ENCODE measurements at regions not wholly inside any gene's neighbourhood (a gene's known extent, or its start where the extent isn't known, plus 50 kb on each side); places are given as distances from the start of the nearest gene placed in this dataset.

DNA sequence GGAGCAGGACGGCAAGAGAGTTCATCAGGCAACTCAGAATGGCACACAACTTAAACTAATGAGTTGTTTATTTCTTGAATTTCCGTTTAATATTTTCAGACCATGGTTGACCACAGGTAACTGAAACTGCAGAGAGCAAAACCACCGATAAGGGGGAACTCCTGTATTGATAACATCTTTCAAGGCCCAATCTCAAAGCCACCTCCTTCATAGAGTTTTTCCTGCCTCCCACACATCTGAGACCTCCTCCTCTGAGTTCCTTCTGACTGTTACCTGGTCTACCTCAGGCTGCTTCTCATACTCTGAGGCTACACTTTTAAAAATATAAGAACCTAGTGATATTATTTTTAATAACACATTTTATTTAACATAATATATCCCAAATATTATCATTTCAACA, 341.5 kb upstream of the NPVF start:
- no peaks in the 10 kb centered on the region for H3K9me3 ChIP-seq (ENCODE audit: control insufficient read depth, low read depth, low read length)
- no peaks in the 10 kb centered on the region for H3K27me3 ChIP-seq (ENCODE audit: control insufficient read depth, insufficient read depth, low read length)
- H3K27ac ChIP-seq (ENCODE audit: low read length), result no peak overlapping the region
- H3K9ac ChIP-seq (ENCODE audit: low read length), result no peak overlapping the region
- no peaks in the 10 kb centered on the region for H3K36me3 ChIP-seq (ENCODE audit: control insufficient read depth, low read depth, low read length)
- H3K4me1 ChIP-seq (ENCODE audit: control insufficient read depth, low read depth, low read length), result no peaks in the 10 kb centered on the region
- no peak overlapping the region for H3K4me3 ChIP-seq (ENCODE audit: low read length)

DNA sequence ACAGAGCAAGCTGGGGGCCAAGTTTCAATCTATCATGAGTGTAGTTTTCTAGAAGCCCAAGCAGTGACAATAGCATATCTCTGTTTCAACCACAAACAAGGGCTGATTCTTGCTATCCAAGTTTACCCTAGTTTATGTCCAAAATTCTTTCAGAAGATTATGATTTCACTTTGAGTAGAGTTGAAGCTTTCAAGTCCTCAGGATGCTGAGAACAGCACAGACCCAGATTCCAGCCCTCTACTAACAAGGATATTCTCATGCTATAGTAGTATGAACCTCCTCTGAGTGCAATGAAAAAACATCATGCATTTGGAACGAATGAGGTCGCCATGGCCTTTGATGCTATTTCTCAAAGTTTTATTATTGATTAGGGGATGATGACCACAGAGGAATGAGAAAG, 344.1 kb upstream of the NPVF start:
- H3K27ac ChIP-seq (ENCODE audit: low read length), result no peak overlapping the region
- no peaks in the 10 kb centered on the region for H3K36me3 ChIP-seq (ENCODE audit: control insufficient read depth, low read depth, low read length)
- H3K27me3 ChIP-seq (ENCODE audit: control insufficient read depth, insufficient read depth, low read length), result no peaks in the 10 kb centered on the region
- no peak overlapping the region for H3K9ac ChIP-seq (ENCODE audit: low read length)
- H3K4me3 ChIP-seq (ENCODE audit: low read length), result no peak overlapping the region
- no peaks in the 10 kb centered on the region for H3K9me3 ChIP-seq (ENCODE audit: control insufficient read depth, low read depth, low read length)
- H3K4me1 ChIP-seq (ENCODE audit: control insufficient read depth, low read depth, low read length), result no peaks in the 10 kb centered on the region

DNA sequence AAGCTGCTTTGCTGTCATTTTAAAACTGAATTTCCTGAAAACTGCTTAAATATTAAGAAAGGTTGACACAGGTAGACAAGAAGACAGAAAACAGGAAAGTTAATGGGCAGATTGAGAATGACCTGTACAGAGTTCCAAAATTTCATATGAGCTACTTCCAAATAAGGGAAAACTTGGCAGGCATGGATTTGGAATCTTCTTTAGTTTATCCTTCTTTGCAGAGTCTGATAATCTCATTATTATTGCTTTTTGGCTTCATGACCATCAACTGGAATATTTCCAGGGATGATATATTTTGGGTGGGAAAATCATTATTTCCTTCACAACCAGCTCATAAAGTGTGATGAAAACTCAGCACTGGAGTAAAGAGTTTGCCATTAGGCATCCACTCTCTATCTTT, 346.5 kb upstream of the NPVF start:
- no peaks in the 10 kb centered on the region for H3K9me3 ChIP-seq (ENCODE audit: control insufficient read depth, low read depth, low read length)
- no peaks in the 10 kb centered on the region for H3K4me1 ChIP-seq (ENCODE audit: control insufficient read depth, low read depth, low read length)
- no peaks in the 10 kb centered on the region for H3K36me3 ChIP-seq (ENCODE audit: control insufficient read depth, low read depth, low read length)
- H3K27ac ChIP-seq (ENCODE audit: low read length), result no peak overlapping the region
- H3K4me3 ChIP-seq (ENCODE audit: low read length), result no peak overlapping the region
- H3K27me3 ChIP-seq (ENCODE audit: control insufficient read depth, insufficient read depth, low read length), result no peaks in the 10 kb centered on the region
- H3K9ac ChIP-seq (ENCODE audit: low read length), result no peak overlapping the region

DNA sequence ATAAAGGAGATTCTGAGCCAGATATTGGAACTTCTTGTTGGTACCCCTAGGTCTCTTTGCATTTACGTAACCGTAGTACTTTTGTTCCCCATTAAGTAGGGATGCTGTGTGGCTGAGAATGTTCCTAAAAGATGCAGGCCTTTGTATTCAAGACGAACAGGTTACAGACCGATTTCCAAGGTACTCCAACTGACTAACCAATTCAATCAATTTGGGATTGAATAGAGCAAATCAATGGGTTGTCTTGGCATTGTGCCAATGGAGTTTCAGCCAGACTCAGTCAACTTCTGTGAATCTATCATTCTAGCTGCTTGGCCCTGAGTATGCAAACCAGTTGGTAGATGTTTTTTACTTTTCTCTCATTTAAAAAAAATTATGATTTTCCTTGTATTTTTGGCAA, 347.3 kb upstream of the NPVF start:
- no peak overlapping the region for H3K27ac ChIP-seq (ENCODE audit: low read length)
- no peaks in the 10 kb centered on the region for H3K9me3 ChIP-seq (ENCODE audit: control insufficient read depth, low read depth, low read length)
- H3K27me3 ChIP-seq (ENCODE audit: control insufficient read depth, insufficient read depth, low read length), result no peaks in the 10 kb centered on the region
- no peaks in the 10 kb centered on the region for H3K36me3 ChIP-seq (ENCODE audit: control insufficient read depth, low read depth, low read length)
- H3K9ac ChIP-seq (ENCODE audit: low read length), result no peak overlapping the region
- no peak overlapping the region for H3K4me3 ChIP-seq (ENCODE audit: low read length)
- H3K4me1 ChIP-seq (ENCODE audit: control insufficient read depth, low read depth, low read length), result no peaks in the 10 kb centered on the region

DNA sequence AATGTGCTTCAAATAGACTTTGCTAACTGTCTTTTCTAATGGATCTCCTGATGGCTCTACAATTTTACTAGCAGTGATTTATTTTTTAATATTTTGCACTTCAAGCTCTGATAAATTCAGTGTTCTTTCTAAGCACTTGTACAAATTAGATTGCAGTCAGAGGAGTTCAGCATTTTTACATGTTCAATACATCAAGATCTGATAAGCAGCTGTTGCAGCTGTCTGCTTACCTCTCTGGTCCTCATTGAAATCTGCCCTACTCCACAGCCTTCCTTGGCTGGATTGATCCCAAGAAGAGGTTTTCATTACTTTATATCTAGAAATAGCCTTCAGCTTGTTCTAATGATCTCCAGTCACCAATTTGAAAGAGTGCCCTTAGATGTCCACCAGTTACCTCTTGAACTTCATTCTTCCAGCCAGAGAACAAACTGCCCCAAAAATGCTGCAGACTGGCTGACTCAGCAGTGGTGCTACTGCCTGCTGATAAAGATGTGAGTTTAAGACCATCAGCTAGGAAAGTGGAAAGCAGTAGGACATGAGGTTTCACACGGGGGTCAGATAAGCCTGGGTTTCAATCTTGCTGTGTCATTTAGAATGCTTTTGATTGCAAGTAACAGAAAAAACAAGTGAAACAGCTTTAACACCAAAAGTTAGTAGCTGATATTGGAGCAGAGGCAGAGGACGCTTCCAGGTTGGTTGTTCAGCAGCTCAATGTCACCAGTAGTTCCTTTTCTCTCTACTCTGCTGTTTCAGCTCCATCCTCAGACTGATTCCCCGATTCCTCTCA, 350.9 kb upstream of the NPVF start:
- no peak overlapping the region for H3K27ac ChIP-seq (ENCODE audit: low read length)
- H3K36me3 ChIP-seq (ENCODE audit: control insufficient read depth, low read depth, low read length), result no peaks in the 10 kb centered on the region
- no peak overlapping the region for H3K9ac ChIP-seq (ENCODE audit: low read length)
- no peaks in the 10 kb centered on the region for H3K4me1 ChIP-seq (ENCODE audit: control insufficient read depth, low read depth, low read length)
- H3K27me3 ChIP-seq (ENCODE audit: control insufficient read depth, insufficient read depth, low read length), result no peaks in the 10 kb centered on the region
- H3K9me3 ChIP-seq (ENCODE audit: control insufficient read depth, low read depth, low read length), result no peaks in the 10 kb centered on the region
- no peak overlapping the region for H3K4me3 ChIP-seq (ENCODE audit: low read length)

- no peaks in the 10 kb centered on the region for H3K4me1 ChIP-seq (ENCODE audit: control insufficient read depth, low read depth, low read length)
- no peaks in the 10 kb centered on the region for H3K27me3 ChIP-seq (ENCODE audit: control insufficient read depth, insufficient read depth, low read length)
- H3K27ac ChIP-seq (ENCODE audit: low read length), result no peak overlapping the region
- H3K9ac ChIP-seq (ENCODE audit: low read length), result no peak overlapping the region
- no peak overlapping the region for H3K4me3 ChIP-seq (ENCODE audit: low read length)
- H3K9me3 ChIP-seq (ENCODE audit: control insufficient read depth, low read depth, low read length), result no peaks in the 10 kb centered on the region
- no peaks in the 10 kb centered on the region for H3K36me3 ChIP-seq (ENCODE audit: control insufficient read depth, low read depth, low read length)
Observed at GRCh38 chr7:25579778-25580075, 351.4 kb upstream of the NPVF start.

DNA sequence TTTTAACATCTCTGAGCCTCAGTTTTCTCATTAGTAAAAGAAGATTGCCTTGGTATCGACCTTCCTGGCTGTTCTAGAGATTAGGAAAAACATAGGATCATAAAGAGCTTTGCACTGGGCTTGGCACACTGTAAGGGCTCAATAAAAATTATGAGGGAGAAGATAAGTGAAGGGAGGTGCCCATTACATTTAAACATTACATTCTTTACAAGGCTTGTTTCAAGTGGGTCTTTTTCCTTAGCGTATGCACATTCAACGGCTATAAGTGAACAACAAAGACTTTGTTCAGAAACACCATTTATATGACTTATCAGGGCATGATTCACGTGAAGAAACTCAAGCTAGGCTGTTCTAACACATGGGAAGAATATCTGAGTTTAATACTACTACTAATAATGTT, 351.9 kb upstream of the NPVF start:
- Histone ChIP-seq H3K27ac (ENCODE audit: low read length) (no peak overlapping the region), H3K4me3 (ENCODE audit: low read length) (no peak overlapping the region), H3K36me3 (ENCODE audit: control insufficient read depth, low read depth, low read length) (no peaks in the 10 kb centered on the region), H3K9ac (ENCODE audit: low read length) (no peak overlapping the region), H3K27me3 (ENCODE audit: control insufficient read depth, insufficient read depth, low read length) (no peaks in the 10 kb centered on the region), H3K9me3 (ENCODE audit: control insufficient read depth, low read depth, low read length) (no peaks in the 10 kb centered on the region), H3K4me1 (ENCODE audit: control insufficient read depth, low read depth, low read length) (no peaks in the 10 kb centered on the region)

DNA sequence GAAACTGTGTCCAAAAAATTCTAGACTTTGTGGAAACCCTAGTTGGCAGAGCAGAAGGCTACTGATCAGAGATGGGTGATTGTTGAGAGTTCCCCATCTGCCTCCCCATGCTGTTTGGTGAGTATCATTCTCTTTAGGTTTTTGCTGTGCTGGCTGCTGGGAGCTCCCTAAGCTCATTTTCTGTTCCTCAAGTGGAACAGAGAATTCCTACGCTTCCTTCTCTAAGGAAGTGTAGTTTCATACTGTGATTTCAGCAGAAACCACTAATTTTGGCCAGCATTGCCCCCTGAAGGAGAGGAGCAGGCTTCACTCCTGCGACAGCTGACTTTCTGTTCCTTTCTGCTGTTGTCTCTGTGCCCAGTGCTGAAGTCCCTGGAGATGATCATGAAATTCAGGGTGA, 355.3 kb upstream of the NPVF start:
- H3K9me3 ChIP-seq (ENCODE audit: control insufficient read depth, low read depth, low read length), result no peaks in the 10 kb centered on the region
- H3K27ac ChIP-seq (ENCODE audit: low read length), result no peak overlapping the region

GRCh38 chr7:25584112-25584938, 356.0 kb upstream of the NPVF start:
- Histone ChIP-seq H3K4me3 (ENCODE audit: low read length) (no peak overlapping the region), H3K27ac (ENCODE audit: low read length) (no peak overlapping the region), H3K4me1 (ENCODE audit: control insufficient read depth, low read depth, low read length) (no peaks in the 10 kb centered on the region), H3K36me3 (ENCODE audit: control insufficient read depth, low read depth, low read length) (no peaks in the 10 kb centered on the region), H3K9me3 (ENCODE audit: control insufficient read depth, low read depth, low read length) (no peaks in the 10 kb centered on the region), H3K27me3 (ENCODE audit: control insufficient read depth, insufficient read depth, low read length) (no peaks in the 10 kb centered on the region), H3K9ac (ENCODE audit: low read length) (no peak overlapping the region)

More for the DNA sequence above, 355.3 kb upstream of the NPVF start:
- H3K9ac ChIP-seq (ENCODE audit: low read length), result no peak overlapping the region
- no peak overlapping the region for H3K4me3 ChIP-seq (ENCODE audit: low read length)
- no peaks in the 10 kb centered on the region for H3K27me3 ChIP-seq (ENCODE audit: control insufficient read depth, insufficient read depth, low read length)
- H3K4me1 ChIP-seq (ENCODE audit: control insufficient read depth, low read depth, low read length), result no peaks in the 10 kb centered on the region
- no peaks in the 10 kb centered on the region for H3K36me3 ChIP-seq (ENCODE audit: control insufficient read depth, low read depth, low read length)

DNA sequence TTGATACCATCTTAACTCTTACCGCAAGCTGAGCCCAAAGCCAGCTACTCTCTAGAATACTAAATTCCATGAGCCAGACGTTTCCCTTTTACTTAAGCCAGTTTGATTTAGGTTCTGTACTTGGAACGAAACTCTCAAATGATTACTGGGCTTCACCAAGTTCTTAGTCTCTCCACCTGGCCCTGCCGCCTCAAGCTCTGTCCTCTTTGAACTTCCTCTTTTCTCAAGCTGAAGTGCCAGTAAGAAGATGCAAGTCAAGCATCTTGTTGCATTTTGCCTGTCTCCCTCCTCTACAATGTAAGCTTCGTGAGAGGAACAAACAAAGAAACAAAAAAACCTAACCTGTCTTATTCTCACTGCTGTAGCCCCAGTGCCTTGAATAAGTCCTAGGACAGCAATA, 358.2 kb upstream of the NPVF start:
- no peaks in the 10 kb centered on the region for H3K9me3 ChIP-seq (ENCODE audit: control insufficient read depth, low read depth, low read length)
- H3K4me3 ChIP-seq (ENCODE audit: low read length), result no peak overlapping the region
- H3K27ac ChIP-seq (ENCODE audit: low read length), result no peak overlapping the region
- H3K4me1 ChIP-seq (ENCODE audit: control insufficient read depth, low read depth, low read length), result no peaks in the 10 kb centered on the region
- no peak overlapping the region for H3K9ac ChIP-seq (ENCODE audit: low read length)
- H3K27me3 ChIP-seq (ENCODE audit: control insufficient read depth, insufficient read depth, low read length), result no peaks in the 10 kb centered on the region
- no peaks in the 10 kb centered on the region for H3K36me3 ChIP-seq (ENCODE audit: control insufficient read depth, low read depth, low read length)

DNA sequence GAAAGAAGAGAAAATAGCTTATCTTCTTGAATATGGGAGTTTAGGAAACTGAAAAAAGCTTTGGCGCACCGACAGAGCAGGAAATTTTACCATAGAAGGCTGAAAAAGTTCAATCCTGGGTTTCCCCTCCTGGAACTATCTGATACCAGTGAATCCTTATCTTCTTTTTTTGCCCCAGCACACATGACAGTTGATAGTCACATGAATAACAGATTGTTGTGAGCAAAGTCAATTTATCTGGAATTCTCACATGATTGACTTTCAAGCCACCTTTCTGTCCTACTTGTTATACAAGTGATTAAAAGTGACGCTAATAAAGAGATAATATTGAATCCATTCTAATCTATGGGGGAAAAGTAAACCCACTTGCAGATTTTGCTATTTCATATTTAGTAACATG, 365.8 kb upstream of the NPVF start:
- Histone ChIP-seq H3K4me3 (ENCODE audit: low read length) (no peak overlapping the region), H3K9me3 (ENCODE audit: control insufficient read depth, low read depth, low read length) (no peaks in the 10 kb centered on the region), H3K27me3 (ENCODE audit: control insufficient read depth, insufficient read depth, low read length) (no peaks in the 10 kb centered on the region), H3K36me3 (ENCODE audit: control insufficient read depth, low read depth, low read length) (no peaks in the 10 kb centered on the region), H3K9ac (ENCODE audit: low read length) (no peak overlapping the region), H3K27ac (ENCODE audit: low read length) (no peak overlapping the region), H3K4me1 (ENCODE audit: control insufficient read depth, low read depth, low read length) (no peaks in the 10 kb centered on the region)

DNA sequence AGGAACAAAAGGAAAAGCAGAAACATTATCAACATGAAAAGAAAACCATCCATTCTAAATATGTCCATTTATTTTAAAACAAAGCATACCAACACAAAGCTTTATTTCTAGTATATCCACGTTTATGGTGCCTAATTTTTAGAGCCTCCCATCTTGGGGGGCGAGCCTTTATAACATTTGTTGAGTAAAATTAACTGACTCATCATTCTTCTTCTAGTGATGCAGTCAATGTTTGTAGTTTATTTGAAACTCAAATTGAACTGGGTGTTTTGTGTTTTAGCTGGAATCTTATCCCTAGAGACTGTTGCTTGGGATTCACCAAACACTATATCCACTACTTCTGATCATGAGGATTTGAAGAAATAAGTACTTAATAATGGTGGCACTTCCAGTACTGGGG, 366.4 kb upstream of the NPVF start:
- Histone ChIP-seq H3K27ac (ENCODE audit: low read length) (no peak overlapping the region), H3K4me1 (ENCODE audit: control insufficient read depth, low read depth, low read length) (no peaks in the 10 kb centered on the region), H3K27me3 (ENCODE audit: control insufficient read depth, insufficient read depth, low read length) (no peaks in the 10 kb centered on the region)

More for the DNA sequence above, 366.4 kb upstream of the NPVF start:
- H3K9ac ChIP-seq (ENCODE audit: low read length), result no peak overlapping the region
- H3K9me3 ChIP-seq (ENCODE audit: control insufficient read depth, low read depth, low read length), result no peaks in the 10 kb centered on the region
- no peak overlapping the region for H3K4me3 ChIP-seq (ENCODE audit: low read length)
- H3K36me3 ChIP-seq (ENCODE audit: control insufficient read depth, low read depth, low read length), result no peaks in the 10 kb centered on the region
